PC-9 (cell line): ENCODE measurements at regions not wholly inside any gene's neighbourhood (a gene's known extent, or its start where the extent isn't known, plus 50 kb on each side); places are given as distances from the start of the nearest gene placed in this dataset.
A peak's percentile ranks its signal among the peaks of the same experiment; 100 is the strongest.

Source experiments
- BruUV-seq: library from RNA; stranded (reverse); fragments of 400-500 nt; replicated peaks from 2 replicates; lab custom pipeline; 2021; lab: Mats Ljungman, UMichigan
- CTCF ChIA-PET: fragments of 300-600 bp; sonication (Branson Sonifier 250); formaldehyde crosslinking; loops from one replicate; lab custom pipeline; 2022; ENCODE audit warnings: antibody characterized with exemption; lab: Charles Lee
- POLR2A ChIA-PET: fragments of 300-600 bp; sonication (Branson Sonifier 250); formaldehyde crosslinking; loops from one replicate; lab custom pipeline; 2022; ENCODE audit warnings: antibody characterized with exemption; ENCODE audit not compliant: unreplicated experiment; lab: Charles Lee
- DNase-seq, 2 experiments: peaks; one replicate each; pipeline versions ENCODE4 v3.0.0 to v3.0.0-alpha.2; 2015 to 2022; ENCODE audit warnings: mixed read lengths in 1 of 2
- H2AFZ ChIP-seq: fragments of 200-600 bp; sonication (generic); 2 replicates; pipeline ENCODE4 v1.8.1; 2017; ENCODE audit warnings: antibody characterized with exemption
- H3F3A ChIP-seq: fragments of 200-600 bp; sonication (generic); 2 replicates; pipeline ENCODE4 v1.8.1; 2017; ENCODE audit warnings: antibody characterized with exemption, mild to moderate bottlenecking, low read depth; ENCODE audit not compliant: insufficient read depth
- H3K27ac ChIP-seq: fragments of 200-600 bp; sonication (generic); 2 replicates; pipeline ENCODE4 v1.6.1; 2016; ENCODE audit warnings: mixed run types
- H3K27me3 ChIP-seq: fragments of 200-600 bp; sonication (generic); 2 replicates; pipeline ENCODE4 v1.6.1; 2016; ENCODE audit warnings: low read depth, mixed run types; ENCODE audit not compliant: insufficient read depth
- H3K36me3 ChIP-seq: fragments of 200-600 bp; sonication (generic); 2 replicates; pipeline ENCODE4 v1.6.1; 2016; ENCODE audit warnings: low read depth, mixed run types
- H3K4me1 ChIP-seq: fragments of 200-600 bp; sonication (generic); replicated peaks from 2 replicates; pipeline ENCODE4 v1.6.1; 2016; ENCODE audit warnings: mixed run types; ENCODE audit not compliant: insufficient read depth
- H3K4me2 ChIP-seq: fragments of 200-600 bp; sonication (generic); 2 replicates; pipeline ENCODE4 v1.6.1; 2017; ENCODE audit warnings: mixed run types
- H3K4me3 ChIP-seq: fragments of 200-600 bp; sonication (generic); 2 replicates; pipeline ENCODE4 v1.6.1; 2016; ENCODE audit warnings: mixed run types
- H3K79me2 ChIP-seq: fragments of 200-600 bp; sonication (generic); 2 replicates; pipeline ENCODE4 v1.6.1; 2017; ENCODE audit warnings: low read depth, mixed run types
- H3K9me2 ChIP-seq: fragments of 200-600 bp; sonication (generic); 2 replicates; pipeline ENCODE4 v1.8.1; 2017; ENCODE audit warnings: mild to moderate bottlenecking; ENCODE audit not compliant: insufficient read depth
- H3K9me3 ChIP-seq: fragments of 200-600 bp; sonication (generic); 2 replicates; pipeline ENCODE4 v1.8.1; 2016; ENCODE audit warnings: low read depth; ENCODE audit not compliant: insufficient read depth
- H4K20me1 ChIP-seq: fragments of 200-600 bp; sonication (generic); 2 replicates; pipeline ENCODE4 v1.8.1; 2017; ENCODE audit not compliant: insufficient read depth
- EZH2 ChIP-seq: fragments of 200-600 bp; sonication (generic); IDR thresholded peaks from 2 replicates; pipeline ENCODE4 v1.8.0; 2017; ENCODE audit warnings: antibody characterized with exemption, low read depth
- intact Hi-C: fragments of 100-400 bp; cut with micrococcal nuclease; formaldehyde crosslinking; loops from one replicate; pipeline ENCODE4 v1.10.0; 2022; ENCODE audit not compliant: unreplicated experiment
- TF ChIP-seq, protein P1 (sequence below): fragments of 200-600 bp; sonication (generic); conservative IDR thresholded peaks from 2 replicates; pipeline ENCODE4 v1.6.1; 2017; ENCODE audit warnings: mixed run types, antibody characterized with exemption, mild to moderate bottlenecking, moderate library complexity

DNA sequence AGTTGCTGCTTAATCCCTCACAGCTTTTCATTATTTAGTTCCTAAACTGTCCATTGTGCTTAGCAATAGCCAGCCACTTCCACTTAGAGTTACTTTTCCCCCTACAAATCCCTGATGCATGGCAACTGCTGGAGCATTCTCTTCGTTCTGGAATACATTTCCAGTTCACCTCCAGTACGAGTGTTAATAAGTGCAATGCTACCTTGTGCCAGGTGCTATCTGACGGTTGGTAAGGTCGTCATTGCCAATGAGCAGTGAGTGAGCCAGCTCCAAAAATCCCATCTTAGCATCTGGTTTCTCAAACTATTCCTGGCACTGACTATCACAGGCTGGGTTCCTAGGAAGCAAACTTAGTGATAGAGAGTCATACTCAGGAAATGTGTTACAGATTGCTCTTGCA, 114.1 kb upstream of the ADGRF1 start:
- Histone ChIP-seq H3K27me3 (no peaks in the 10 kb centered on the region), H2AFZ (no peak overlapping the region; the same call in 1 of the 2 replicates), H3K4me2 (no peak overlapping the region), H3K27ac (no peak overlapping the region), H3K79me2 (no peaks in the 10 kb centered on the region), H3F3A (peaks cover 49% of the 10 kb centered on the region), H3K4me3 (no peak overlapping the region), H4K20me1 (no peaks in the 10 kb centered on the region), H3K9me2 (no peaks in the 10 kb centered on the region), H3K36me3 (no peaks in the 10 kb centered on the region), H3K4me1 (peaks cover 61% of the 10 kb centered on the region), H3K9me3 (no peaks in the 10 kb centered on the region)
- ChIA-PET CTCF (no interaction called here), POLR2A (interaction anchor here (0.7 kb wide), 1 partner anchor 12 kb away, joined by 6 read pairs; no protein-coding TSS in a partner anchor)
- intact Hi-C loops = no loop called here
- TF ChIP-seq EZH2 = no peak
- TF ChIP-seq, protein P1, sequence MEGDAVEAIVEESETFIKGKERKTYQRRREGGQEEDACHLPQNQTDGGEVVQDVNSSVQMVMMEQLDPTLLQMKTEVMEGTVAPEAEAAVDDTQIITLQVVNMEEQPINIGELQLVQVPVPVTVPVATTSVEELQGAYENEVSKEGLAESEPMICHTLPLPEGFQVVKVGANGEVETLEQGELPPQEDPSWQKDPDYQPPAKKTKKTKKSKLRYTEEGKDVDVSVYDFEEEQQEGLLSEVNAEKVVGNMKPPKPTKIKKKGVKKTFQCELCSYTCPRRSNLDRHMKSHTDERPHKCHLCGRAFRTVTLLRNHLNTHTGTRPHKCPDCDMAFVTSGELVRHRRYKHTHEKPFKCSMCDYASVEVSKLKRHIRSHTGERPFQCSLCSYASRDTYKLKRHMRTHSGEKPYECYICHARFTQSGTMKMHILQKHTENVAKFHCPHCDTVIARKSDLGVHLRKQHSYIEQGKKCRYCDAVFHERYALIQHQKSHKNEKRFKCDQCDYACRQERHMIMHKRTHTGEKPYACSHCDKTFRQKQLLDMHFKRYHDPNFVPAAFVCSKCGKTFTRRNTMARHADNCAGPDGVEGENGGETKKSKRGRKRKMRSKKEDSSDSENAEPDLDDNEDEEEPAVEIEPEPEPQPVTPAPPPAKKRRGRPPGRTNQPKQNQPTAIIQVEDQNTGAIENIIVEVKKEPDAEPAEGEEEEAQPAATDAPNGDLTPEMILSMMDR = no peak
- no peak for DNase-seq
- BruUV-seq = no TSS peak

DNA sequence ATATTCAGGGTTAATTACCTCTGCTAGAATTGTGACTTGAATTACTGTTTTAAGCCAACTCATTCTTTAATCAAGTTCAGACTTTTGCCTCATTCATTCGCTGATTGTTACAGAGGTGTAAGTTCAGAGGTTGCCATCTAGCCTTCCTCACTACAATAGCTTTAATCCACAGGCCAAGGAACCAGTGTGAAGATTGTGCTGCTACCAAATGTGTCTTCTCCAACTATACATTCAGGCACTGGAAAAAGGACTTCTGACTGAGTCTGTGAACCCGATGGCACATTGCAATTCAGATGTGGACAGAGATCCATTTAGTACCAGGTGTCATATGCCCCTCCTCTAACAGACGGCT, 111.2 kb upstream of the ADGRF1 start:
- peaks cover 39% of the 10 kb centered on the region for H3F3A ChIP-seq
- no peaks in the 10 kb centered on the region for H3K9me2 ChIP-seq
- H3K27me3 ChIP-seq = no peaks in the 10 kb centered on the region
- H3K4me3 ChIP-seq = no peak overlapping the region
- no TSS peak for BruUV-seq
- no peaks in the 10 kb centered on the region for H3K79me2 ChIP-seq
- no peak for TF ChIP-seq EZH2
- TF ChIP-seq, protein P1 = no peak
- peak overlapping the region; percentile 97 for H3K27ac ChIP-seq
- no peaks in the 10 kb centered on the region for H3K9me3 ChIP-seq
- no peak for DNase-seq
- CTCF ChIA-PET = no interaction called here
- H3K36me3 ChIP-seq = no peaks in the 10 kb centered on the region
- H4K20me1 ChIP-seq = no peaks in the 10 kb centered on the region
- H3K4me1 ChIP-seq = peaks cover 60% of the 10 kb centered on the region
- intact Hi-C loops = loop anchor here (1.0 to 5.0 kb wide), 8 partner anchors 15 to 89 kb away; no protein-coding TSS in a partner anchor
- POLR2A ChIA-PET = interaction anchor here (0.5 to 1.3 kb wide), 4 partner anchors 14 to 42 kb away, joined by 3 to 6 read pairs (median 4); no protein-coding TSS in a partner anchor
- peak overlapping the region; percentile 62 for H3K4me2 ChIP-seq
- no peak overlapping the region for H2AFZ ChIP-seq

DNA sequence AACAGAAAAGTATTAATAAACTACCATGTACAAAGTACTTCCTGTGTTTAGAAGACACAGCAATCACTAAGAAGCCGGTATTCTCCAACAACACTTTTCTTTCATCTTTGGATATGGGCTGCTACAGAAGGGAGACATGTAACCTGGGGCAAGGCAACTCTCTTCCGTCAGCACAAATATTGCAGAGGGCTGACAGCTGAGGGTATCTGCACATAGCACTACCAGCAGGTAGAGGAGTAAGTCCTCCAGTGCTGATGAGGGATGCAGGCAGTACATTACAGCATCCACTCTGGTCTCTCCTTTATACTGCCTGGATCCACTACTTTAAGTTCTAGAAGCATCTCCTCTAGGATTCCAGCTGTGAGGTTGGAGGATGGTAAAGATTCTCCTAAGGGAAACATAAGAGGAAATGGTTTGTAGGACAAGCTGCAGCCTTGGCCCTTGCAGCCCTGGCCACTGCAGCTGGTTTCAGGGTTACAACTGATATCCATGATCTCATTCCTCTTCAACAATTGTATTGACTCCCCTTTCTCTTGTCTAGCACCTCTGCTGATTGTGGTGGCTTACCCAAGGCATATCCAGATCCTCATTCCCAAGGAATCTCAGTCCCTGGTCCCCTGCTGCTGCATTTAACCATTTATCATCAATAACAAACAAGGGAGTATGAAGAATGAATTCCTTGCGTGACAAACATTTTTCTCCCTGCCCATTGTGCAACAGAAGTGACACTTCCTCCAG, 110.7 kb upstream of the ADGRF1 start:
- Histone ChIP-seq H4K20me1 (no peaks in the 10 kb centered on the region), H3K9me2 (no peaks in the 10 kb centered on the region), H2AFZ (no peak overlapping the region), H3K36me3 (no peaks in the 10 kb centered on the region), H3K4me2 (peak overlapping the region; percentile 62), H3K79me2 (no peaks in the 10 kb centered on the region), H3K27ac (peak overlapping the region; percentile 97), H3K4me3 (no peak overlapping the region), H3K9me3 (no peaks in the 10 kb centered on the region), H3F3A (peaks cover 39% of the 10 kb centered on the region), H3K27me3 (no peaks in the 10 kb centered on the region), H3K4me1 (peaks cover 63% of the 10 kb centered on the region)
- TF ChIP-seq, protein P1 = no peak
- TSS peak; percentile 69 for BruUV-seq
- intact Hi-C loops = loop anchor here (1.0 to 5.0 kb wide), 8 partner anchors 15 to 89 kb away; no protein-coding TSS in a partner anchor
- ChIA-PET CTCF (no interaction called here), POLR2A (interaction anchor here (0.6 to 1.3 kb wide), 3 partner anchors 15 to 41 kb away, joined by 4 to 6 read pairs (median 4); no protein-coding TSS in a partner anchor)
- DNase-seq = peak; percentile 65 to 99
